ENCODE measurements at regions not wholly inside any gene's neighbourhood (a gene's known extent, or its start where the extent isn't known, plus 50 kb on each side); places are given as distances from the start of the nearest gene placed in this dataset.

- no peak for ATAC-seq
- Histone ChIP-seq H3K27ac (no peak overlapping the region), H3K27me3 (no peaks in the 10 kb centered on the region), H3K4me3 (no peak overlapping the region), H3K4me1 (no peaks in the 10 kb centered on the region), H3K36me3 (no peaks in the 10 kb centered on the region), H3K9me3 (no peaks in the 10 kb centered on the region)
- 75% methylated on average over 1 of the region's 1 CpG; no CpG with 5 or more reads in 1 of the 2 donors for WGBS, 2 donors (ENCODE audit: low coverage in 1 of 2)
- TF ChIP-seq CTCF (IDR thresholded peaks at IDR 0.05) (no peak), POLR2A (IDR thresholded peaks at IDR 0.05) (no peak), POLR2AphosphoS5 (IDR thresholded peaks at IDR 0.05) (no peak), EP300 (IDR thresholded peaks at IDR 0.05) (no peak)
Measured at GRCh38 chr3:164467007-164467406, 611.3 kb downstream of the SI start.

GRCh38 chr3:164465172-164465571, 613.1 kb downstream of the SI start:
- Histone ChIP-seq H3K9me3 (no peaks in the 10 kb centered on the region), H3K4me3 (no peak overlapping the region), H3K4me1 (no peaks in the 10 kb centered on the region), H3K27me3 (no peaks in the 10 kb centered on the region), H3K27ac (no peak overlapping the region), H3K36me3 (no peaks in the 10 kb centered on the region)
- 43% methylated on average over 2 of the region's 2 CpGs; no CpG with 5 or more reads in 1 of the 2 donors for WGBS, 2 donors (ENCODE audit: low coverage in 1 of 2)
- TF ChIP-seq CTCF (IDR thresholded peaks at IDR 0.05) = no peak
- TF ChIP-seq POLR2AphosphoS5 (IDR thresholded peaks at IDR 0.05) = no peak
- no peak for TF ChIP-seq EP300 (IDR thresholded peaks at IDR 0.05)
- TF ChIP-seq POLR2A (IDR thresholded peaks at IDR 0.05) = no peak
- no peak for ATAC-seq

GRCh38 chr3:164460851-164461250, 617.4 kb downstream of the SI start:
- H3K4me3 ChIP-seq = no peak overlapping the region
- TF ChIP-seq EP300 (IDR thresholded peaks at IDR 0.05) = no peak
- TF ChIP-seq POLR2AphosphoS5 (IDR thresholded peaks at IDR 0.05) = no peak
- no peak for TF ChIP-seq CTCF (IDR thresholded peaks at IDR 0.05)
- TF ChIP-seq POLR2A (IDR thresholded peaks at IDR 0.05) = no peak
- H3K27ac ChIP-seq = no peak overlapping the region

GRCh38 chr3:164459521-164460151, 618.7 kb downstream of the SI start:
- no peaks in the 10 kb centered on the region for H3K9me3 ChIP-seq
- no peak for ATAC-seq
- H3K4me3 ChIP-seq = no peak overlapping the region
- no peaks in the 10 kb centered on the region for H3K4me1 ChIP-seq
- H3K27ac ChIP-seq = no peak overlapping the region
- no peaks in the 10 kb centered on the region for H3K36me3 ChIP-seq
- no peak for TF ChIP-seq CTCF (IDR thresholded peaks at IDR 0.05)
- no peak for TF ChIP-seq EP300 (IDR thresholded peaks at IDR 0.05)
- TF ChIP-seq POLR2AphosphoS5 (IDR thresholded peaks at IDR 0.05) = no peak
- TF ChIP-seq POLR2A (IDR thresholded peaks at IDR 0.05) = no peak
- WGBS, 2 donors (ENCODE audit: low coverage in 1 of 2) = 91 to 98% methylated on average over 2 to 4 of the region's 4 CpGs
- no peaks in the 10 kb centered on the region for H3K27me3 ChIP-seq

More at GRCh38 chr3:164460851-164461250, 617.4 kb downstream of the SI start:
- H3K27me3 ChIP-seq = no peaks in the 10 kb centered on the region
- no peaks in the 10 kb centered on the region for H3K4me1 ChIP-seq
- ATAC-seq = no peak
- no peaks in the 10 kb centered on the region for H3K9me3 ChIP-seq
- 19 to 23% methylated on average over 3 of the region's 3 CpGs for WGBS, 2 donors (ENCODE audit: low coverage in 1 of 2)
- no peaks in the 10 kb centered on the region for H3K36me3 ChIP-seq

- 94 to 98% methylated on average over 4 of the region's 4 CpGs for WGBS, 2 donors (ENCODE audit: low coverage in 1 of 2)
Measured at GRCh38 chr3:164458986-164459385, 619.3 kb downstream of the SI start.

More at GRCh38 chr3:164458986-164459385, 619.3 kb downstream of the SI start:
- Histone ChIP-seq H3K27ac (no peak overlapping the region), H3K4me3 (no peak overlapping the region), H3K9me3 (no peaks in the 10 kb centered on the region), H3K36me3 (no peaks in the 10 kb centered on the region), H3K27me3 (no peaks in the 10 kb centered on the region), H3K4me1 (no peaks in the 10 kb centered on the region)
- no peak for TF ChIP-seq EP300 (IDR thresholded peaks at IDR 0.05)
- TF ChIP-seq POLR2AphosphoS5 (IDR thresholded peaks at IDR 0.05) = no peak
- TF ChIP-seq CTCF (IDR thresholded peaks at IDR 0.05) = no peak
- no peak for TF ChIP-seq POLR2A (IDR thresholded peaks at IDR 0.05)
- no peak for ATAC-seq

Data from gastroesophageal sphincter (tissue), 4 donors.